RKO (cell line): ENCODE measurements at regions not wholly inside any gene's neighbourhood (a gene's known extent, or its start where the extent isn't known, plus 50 kb on each side); places are given as distances from the start of the nearest gene placed in this dataset.

ENCODE experiments used
- DNase-seq: peaks from one replicate; pipeline ENCODE4 v3.0.0-alpha.2; 2016; ENCODE audit warnings: low spot score

GRCh38 chr1:227372726-227373130, 54.4 kb upstream of the CDC42BPA start:
- no peak for DNase-seq

- no peak for DNase-seq
These were observed 52.4 kb upstream of the CDC42BPA start for GRCh38 chr1:227370533-227371254.

- no peak for DNase-seq
These were observed 50.9 kb upstream of the CDC42BPA start for GRCh38 chr1:227369102-227369760.
